Epithelial cell of esophagus (primary cell): ENCODE measurements at regions not wholly inside any gene's neighbourhood (a gene's known extent, or its start where the extent isn't known, plus 50 kb on each side); places are given as distances from the start of the nearest gene placed in this dataset.
"Not testable (repeated sequence)": the region's sequence is repeated elsewhere in the genome, so short reads cannot be mapped to it uniquely, and the experiment has no call there.

Experiments used
- DNase-seq: peaks from one replicate; pipeline ENCODE4 v3.0.0; 2010; ENCODE audit warnings: low read depth
- H3K4me3 ChIP-seq: 2 replicates; pipeline ENCODE4 v1.5.1; 2011; ENCODE audit warnings: mild to moderate bottlenecking, low read length, control low read depth
- CTCF ChIP-seq: IDR thresholded peaks from 2 replicates; pipeline ENCODE4 v1.5.1; 2011; ENCODE audit warnings: low read depth, mild to moderate bottlenecking, low read length, control low read depth, inconsistent platforms; ENCODE audit not compliant: insufficient read depth; ENCODE audit errors: missing control alignments

DNA sequence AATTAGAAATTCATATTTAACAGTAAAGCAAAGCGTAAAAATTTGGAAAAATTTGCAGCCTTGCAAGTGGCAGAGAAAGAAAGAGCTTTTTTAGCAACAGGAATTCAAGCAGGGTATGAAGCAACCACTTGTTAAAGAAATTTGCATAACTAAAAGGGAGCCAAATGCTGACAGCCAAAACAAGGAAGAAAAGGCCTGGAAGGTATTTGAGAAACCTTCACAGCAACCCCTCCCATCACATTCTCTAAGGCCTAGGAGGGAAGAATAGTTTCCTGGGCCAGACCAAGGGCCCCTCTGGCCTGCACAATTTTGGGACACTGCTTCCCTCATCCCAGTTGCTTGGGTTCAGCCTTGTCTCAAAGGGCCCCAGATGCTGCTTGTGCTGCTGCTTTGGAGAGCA lies 672.4 kb upstream of the TMPRSS15 start:
- H3K4me3 ChIP-seq: no peak overlapping the region
- no peak for TF ChIP-seq CTCF
- DNase-seq: no peak

- no peak overlapping the region for H3K4me3 ChIP-seq
- no peak for TF ChIP-seq CTCF
- DNase-seq: no peak
Measured at GRCh38 chr21:19109694-19110093, 706.1 kb upstream of the TMPRSS15 start.

GRCh38 chr21:19119259-19119658 lies 715.7 kb upstream of the TMPRSS15 start:
- not testable (repeated sequence) for H3K4me3 ChIP-seq, DNase-seq

- no peak for DNase-seq
- H3K4me3 ChIP-seq: no peak overlapping the region
- TF ChIP-seq CTCF: no peak
Measured at GRCh38 chr21:19120591-19120990, 717.0 kb upstream of the TMPRSS15 start.

- H3K4me3 ChIP-seq: no peak overlapping the region
- no peak for DNase-seq
- TF ChIP-seq CTCF: no peak
Measured at GRCh38 chr21:19122356-19122755, 718.8 kb upstream of the TMPRSS15 start.

- no peak for DNase-seq
- TF ChIP-seq CTCF: no peak
Measured at GRCh38 chr21:19123053-19123452, 719.5 kb upstream of the TMPRSS15 start.

DNA sequence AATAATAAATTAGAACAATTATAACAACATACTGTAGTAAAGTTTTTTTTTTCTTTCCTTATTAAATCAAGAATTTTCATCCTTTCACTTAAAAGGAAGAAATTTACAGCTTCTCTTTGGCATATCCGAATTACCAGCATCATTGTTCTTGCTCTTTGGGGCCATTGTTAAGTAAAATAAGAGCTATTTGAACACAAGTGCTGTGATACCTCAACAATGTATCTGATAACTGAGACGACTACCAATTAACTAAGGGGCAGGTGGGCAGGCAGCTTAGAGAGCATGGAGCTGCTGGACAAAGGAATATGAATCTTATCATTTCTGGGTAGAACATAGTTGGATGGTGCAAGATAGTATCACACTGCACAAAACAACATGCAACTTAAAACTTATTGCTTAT lies 719.9 kb upstream of the TMPRSS15 start:
- TF ChIP-seq CTCF: no peak
- H3K4me3 ChIP-seq: no peak overlapping the region
- DNase-seq: no peak

More at GRCh38 chr21:19123053-19123452, 719.5 kb upstream of the TMPRSS15 start:
- no peak overlapping the region for H3K4me3 ChIP-seq

- TF ChIP-seq CTCF: no peak
- DNase-seq: no peak
- H3K4me3 ChIP-seq: no peak overlapping the region
Measured at GRCh38 chr21:19124691-19125090, 721.1 kb upstream of the TMPRSS15 start.
